Heart right ventricle (tissue), 16 donors: ENCODE measurements at regions not wholly inside any gene's neighbourhood (a gene's known extent, or its start where the extent isn't known, plus 50 kb on each side); places are given as distances from the start of the nearest gene placed in this dataset.
"Not testable (repeated sequence)": the region's sequence is repeated elsewhere in the genome, so short reads cannot be mapped to it uniquely, and the experiment has no call there.

Experiments
- ATAC-seq, 8 donors: fragments of 200-7000 bp; cut with Tn5 transposase; one replicate each; pipeline ENCODE4 v1.9.1; 2020; ENCODE audit warnings: mild to moderate bottlenecking in 8 of 8, moderate library complexity in 8 of 8, moderate number of reproducible peaks in 1 of 8
- DNase-seq, 2 donors: peaks; one replicate each; pipeline ENCODE4 v3.0.0-alpha.2; 2020
- H3K27ac ChIP-seq, 10 donors: fragments of 200-600 bp; sonication (generic) in 2 of 10; one replicate each; pipeline versions ENCODE4 v1.5.0 to v1.8.0; 2020 to 2022; ENCODE audit warnings: mild to moderate bottlenecking in 3 of 10
- H3K27me3 ChIP-seq, 7 donors: fragments of 200-600 bp; one replicate each; pipeline ENCODE4 v1.8.0; 2021 to 2022; ENCODE audit warnings: mild to moderate bottlenecking in 2 of 7
- H3K36me3 ChIP-seq, 9 donors: fragments of 200-600 bp; sonication (generic) in 1 of 9; one replicate each; pipeline versions ENCODE4 v1.5.0 to v1.8.0; 2020 to 2022; ENCODE audit warnings: mild to moderate bottlenecking in 2 of 9
- H3K4me1 ChIP-seq, 9 donors: fragments of 200-600 bp; sonication (generic) in 1 of 9; one replicate each; pipeline versions ENCODE4 v1.5.0 to v1.8.0; 2020 to 2022; ENCODE audit warnings: mild to moderate bottlenecking in 4 of 9
- H3K4me3 ChIP-seq, 10 donors: fragments of 200-600 bp; sonication (generic) in 2 of 10; one replicate each; pipeline versions ENCODE4 v1.5.0 to v1.8.0; 2020 to 2022; ENCODE audit warnings: mild to moderate bottlenecking in 7 of 10, moderate library complexity in 2 of 10
- H3K9me3 ChIP-seq, 11 donors: fragments of 200-600 bp in 10 of 11; sonication (generic) in 2 of 11; one replicate each; pipeline versions ENCODE4 v1.5.0 to v1.8.0; 2013 to 2022; ENCODE audit warnings: mild to moderate bottlenecking in 2 of 11, control low read depth in 1 of 11, moderate library complexity in 1 of 11
- CTCF ChIP-seq, 9 donors: fragments of 200-600 bp; sonication (generic) in 2 of 9; IDR thresholded peaks; one replicate each; pipeline versions ENCODE4 v1.5.0 to v1.8.0; 2021 to 2022; ENCODE audit warnings: antibody characterized with exemption in 9 of 9, mild to moderate bottlenecking in 5 of 9, moderate library complexity in 1 of 9
- WGBS, 2 donors: extraction: QIAGEN DNeasy Blood & Tissue Kit; methylation state at CpG; one replicate each; pipeline ENCODE4 v1.1.7; 2013; ENCODE audit warnings: inconsistent platforms in 1 of 2; 5-methylcytosine and 5-hydroxymethylcytosine counted together
- intact Hi-C, 10 donors: fragments of 100-400 bp; cut with DNase I; formaldehyde crosslinking; loops; one replicate each; pipeline versions ENCODE4 v1.11.1 to v1.14.2; 2022
- donor health status: Arrhythmogenic right ventricular cardiomyopathy.
- donor health status: ischemic (EF 13 %, LVEDD 7.1; RV severe dilation, severe dysfunction).
- donor health status: healthy with polysubstance abuse.
- donor health status: DM: no; HTN: yes; CAD: no.
- donor health status: DM: no; HTN: no; CAD: no.
- donor health status: ischemic (EF 25% LVEDD 6.9; RV normal size, moderate dysfunction).
- donor health status: ischemic (EF 25% LVEDD 5.7; RV mildly dilated, moderate dysfunction).
- donor health status: healthy.
- donor health status: DM: yes; HTN: yes; CAD: no.
- donor health status: Ischemic cardiomyopathy.
- donor health status: ischemic (EF 35%, LVEDD 5.7; RV mildly dilated, moderate dysfunction).
- donor health status: nonischemic (EF 11% LVEDD 7.7; RV severe dilation, severe dysfunction).
- donor health status: DM: yes; HTN: yes; CAD: no.
- donor health status: PGD.
- donor health status: ischemic (EF 29% LVEDD 5.4; RV normal size, mild dysfunction).
- donor health status: nonischemic (EF 23%, LVEDD 6.1; RV moderate dilation, normal function).

- H3K36me3 ChIP-seq, result no peaks in the 10 kb centered on the region
- no peaks in the 10 kb centered on the region for H3K4me1 ChIP-seq
- no peak for DNase-seq
- TF ChIP-seq CTCF (IDR thresholded peaks at IDR 0.05), result no peak
- H3K27ac ChIP-seq, result no peak overlapping the region
- H3K9me3 ChIP-seq, result peaks cover 0 to 4% (median 0%) of the 10 kb centered on the region in 11 donors
- intact Hi-C loops, result no loop called here
- no peaks in the 10 kb centered on the region for H3K27me3 ChIP-seq
- H3K4me3 ChIP-seq, result no peak overlapping the region
- ATAC-seq, result no peak
- WGBS, 2 donors, result 62 to 64% methylated on average over 1 of the region's 1 CpG
These were observed 430.5 kb upstream of the POU3F4 start for GRCh38 chrX:83077606-83078005.

- no peaks in the 10 kb centered on the region for H3K4me1 ChIP-seq
- DNase-seq, result no peak
- intact Hi-C loops, result no loop called here
- no peak for ATAC-seq
- no peak for TF ChIP-seq CTCF (IDR thresholded peaks at IDR 0.05)
- peaks cover 0 to 8% (median 0%) of the 10 kb centered on the region in 11 donors for H3K9me3 ChIP-seq
- 88 to 100% methylated on average over 2 of the region's 2 CpGs for WGBS, 2 donors
- H3K27me3 ChIP-seq, result no peaks in the 10 kb centered on the region
- H3K4me3 ChIP-seq, result no peak overlapping the region
- H3K36me3 ChIP-seq, result no peaks in the 10 kb centered on the region
- H3K27ac ChIP-seq, result no peak overlapping the region
These were observed 406.1 kb upstream of the POU3F4 start for GRCh38 chrX:83101961-83102360.

GRCh38 chrX:83108278-83108677 is 399.8 kb upstream of the POU3F4 start:
- no peak for DNase-seq
- H3K27ac ChIP-seq, result no peak overlapping the region
- no peak for TF ChIP-seq CTCF (IDR thresholded peaks at IDR 0.05)
- H3K27me3 ChIP-seq, result no peaks in the 10 kb centered on the region
- H3K4me3 ChIP-seq, result no peak overlapping the region
- no peaks in the 10 kb centered on the region for H3K36me3 ChIP-seq
- no peak for ATAC-seq
- no peaks in the 10 kb centered on the region for H3K4me1 ChIP-seq
- no peaks in the 10 kb centered on the region for H3K9me3 ChIP-seq
- intact Hi-C loops, result no loop called here
- WGBS, 2 donors, result 52 to 74% methylated on average over 1 of the region's 1 CpG

DNA sequence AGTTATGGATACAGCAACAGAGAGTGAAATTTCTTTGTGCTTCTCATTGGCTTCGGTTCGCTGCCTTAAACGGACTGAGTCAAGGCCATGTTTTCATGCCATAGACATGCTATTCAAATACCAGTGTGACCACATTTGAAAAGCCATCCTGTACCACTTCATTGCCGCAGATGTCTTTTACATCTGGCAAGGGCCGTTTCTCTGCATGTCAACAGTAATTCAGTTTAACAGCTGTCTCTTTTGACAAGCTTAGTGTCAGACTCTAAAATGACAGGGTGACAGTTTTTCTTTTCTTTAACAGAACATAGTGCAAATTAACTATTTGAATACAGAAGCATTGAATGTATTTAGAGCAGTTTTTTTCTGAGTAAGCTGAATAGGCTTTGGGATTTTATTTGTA is 362.2 kb upstream of the POU3F4 start:
- no peak overlapping the region for H3K27ac ChIP-seq
- ATAC-seq (no peak), DNase-seq (no peak)
- H3K9me3 ChIP-seq, result no peaks in the 10 kb centered on the region
- intact Hi-C loops, result no loop called here
- no peaks in the 10 kb centered on the region for H3K4me1 ChIP-seq
- H3K36me3 ChIP-seq, result no peaks in the 10 kb centered on the region
- WGBS, 2 donors, result 44 to 50% methylated on average over 5 of the region's 5 CpGs
- no peak overlapping the region for H3K4me3 ChIP-seq
- H3K27me3 ChIP-seq, result no peaks in the 10 kb centered on the region
- no peak for TF ChIP-seq CTCF (IDR thresholded peaks at IDR 0.05)

- Histone ChIP-seq H3K9me3 (peaks cover 0 to 4% (median 0%) of the 10 kb centered on the region in 11 donors), H3K27me3 (no peaks in the 10 kb centered on the region), H3K27ac (no peak overlapping the region), H3K4me3 (no peak overlapping the region), H3K36me3 (no peaks in the 10 kb centered on the region), H3K4me1 (no peaks in the 10 kb centered on the region)
- WGBS, 2 donors, result 19 to 22% methylated on average over 4 of the region's 4 CpGs
- no peak for DNase-seq
- intact Hi-C loops, result no loop called here
- TF ChIP-seq CTCF (IDR thresholded peaks at IDR 0.05), result no peak
- no peak for ATAC-seq
These were observed 348.0 kb upstream of the POU3F4 start for GRCh38 chrX:83160096-83160495.

DNA sequence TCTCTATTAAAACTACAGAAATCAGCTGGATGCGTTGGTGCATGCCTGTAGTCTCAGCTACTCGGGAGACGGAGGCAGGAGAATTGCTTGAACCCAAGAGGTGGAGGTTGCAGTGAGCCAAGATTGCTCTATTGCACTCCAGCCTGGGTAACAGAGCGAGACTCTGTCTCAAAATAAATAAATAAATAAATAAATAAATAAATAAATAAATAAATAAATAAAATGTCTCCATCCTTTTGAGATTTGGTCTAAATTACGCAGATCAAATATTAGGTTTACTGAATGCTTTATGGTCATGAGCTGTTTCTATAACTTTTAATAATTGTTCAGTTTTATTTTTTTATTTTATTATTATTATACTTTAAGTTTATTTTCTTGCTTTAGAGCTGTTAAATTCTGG is 344.0 kb upstream of the POU3F4 start:
- H3K36me3 ChIP-seq, H3K27ac ChIP-seq, H3K4me1 ChIP-seq, ATAC-seq, H3K27me3 ChIP-seq, intact Hi-C loops, H3K4me3 ChIP-seq, DNase-seq, H3K9me3 ChIP-seq: not testable (repeated sequence)
- 81 to 84% methylated on average over 5 of the region's 5 CpGs for whole genome bisulfite sequencing, 2 donors
